ENCODE measurements at regions not wholly inside any gene's neighbourhood (a gene's known extent, or its start where the extent isn't known, plus 50 kb on each side); places are given as distances from the start of the nearest gene placed in this dataset.

DNA sequence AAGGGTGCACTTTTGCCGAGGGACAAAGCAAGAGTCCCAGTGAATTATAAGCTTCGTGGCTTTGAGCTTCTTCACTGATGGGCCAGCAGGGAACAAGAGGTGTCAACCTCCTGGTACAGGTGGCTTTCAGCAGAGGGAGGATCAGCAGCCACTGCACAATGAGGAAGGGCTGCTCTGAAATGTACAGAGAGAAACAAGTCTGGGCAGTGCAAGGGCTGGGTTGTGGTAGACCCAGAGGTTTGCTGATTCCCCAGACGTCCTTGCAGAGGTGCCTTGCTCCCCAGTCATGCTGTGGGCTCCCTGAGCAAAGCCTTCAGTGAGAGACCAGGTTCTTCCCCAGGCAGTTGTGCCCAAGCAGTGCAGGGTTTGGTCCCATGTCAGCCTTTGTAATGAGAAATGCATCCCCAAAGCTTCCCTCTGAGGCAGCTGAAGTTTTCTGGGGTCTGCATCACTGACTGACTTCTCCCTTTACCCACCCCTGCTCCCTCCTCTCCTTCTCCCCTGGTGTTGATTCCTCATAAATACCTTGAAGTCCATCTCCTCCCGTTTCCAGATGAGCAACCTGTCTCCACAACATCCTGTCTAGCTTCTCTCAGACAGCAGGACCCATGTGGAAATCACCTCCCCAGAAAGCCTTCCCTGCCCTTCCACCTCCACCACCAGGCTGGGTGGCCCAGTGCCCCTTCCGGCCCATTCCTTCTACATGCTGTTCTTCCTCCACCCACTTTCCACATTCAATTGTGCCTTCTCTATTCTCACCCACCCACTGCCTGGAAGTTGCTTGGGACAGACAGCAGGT is 599.6 kb upstream of the ADAMTS16 start:
- no peaks in the 10 kb centered on the region for H3K4me1 Mint-ChIP-seq
- WGBS (ENCODE audit: insufficient coverage) = 65% methylated on average over 5 of the region's 5 CpGs

More for the DNA sequence above, 599.6 kb upstream of the ADAMTS16 start:
- no peaks in the 10 kb centered on the region for H3K36me3 ChIP-seq (replicated peaks in 1 of 2; ENCODE audit: control extremely low read depth in 1 of 2, control insufficient read depth in 1 of 2, extremely low read depth in 1 of 2, insufficient read depth in 2 of 2, low read length in 1 of 2)
- no peak overlapping the region for H3K27ac Mint-ChIP-seq
- H3K4me1 ChIP-seq (ENCODE audit: control insufficient read depth in 2 of 2, insufficient read depth in 2 of 2, low read length in 2 of 2) = no peaks in the 10 kb centered on the region
- H3K4me3 Mint-ChIP-seq = no peak overlapping the region
- DNase-seq = no peak
- no peak overlapping the region for H2AFZ ChIP-seq (ENCODE audit: insufficient read depth, low read depth, low read length, poor library complexity, severe bottlenecking)
- no peak overlapping the region for H3K4me3 ChIP-seq (ENCODE audit: control extremely low read depth in 1 of 5, extremely low read depth in 1 of 5, insufficient read depth in 1 of 5, low read depth in 2 of 5, low read length in 4 of 5)
- H4K20me1 ChIP-seq (ENCODE audit: control insufficient read depth, insufficient read depth, low read length, poor library complexity, severe bottlenecking) = no peaks in the 10 kb centered on the region
- H3K9ac ChIP-seq (ENCODE audit: low read length) = no peak overlapping the region
- H3K4me2 ChIP-seq (replicated peaks; ENCODE audit: low read depth, low read length, poor library complexity, severe bottlenecking) = no peak overlapping the region
- ChIA-PET POLR2A (no interaction called here), CTCF (no interaction called here)
- no peak for ATAC-seq (ENCODE audit: low read depth)
- no peak for TF ChIP-seq EZH2 (IDR thresholded peaks at IDR 0.05; ENCODE audit: borderline replicate concordance, insufficient read depth, low read depth, low read length, poor library complexity, severe bottlenecking)
- no peak for TF ChIP-seq CTCF (IDR thresholded peaks at IDR 0.05)
- H3K27me3 Mint-ChIP-seq = no peaks in the 10 kb centered on the region
- no peaks in the 10 kb centered on the region for H3K79me2 ChIP-seq (ENCODE audit: control insufficient read depth, insufficient read depth, low read length)
- intact Hi-C loops (cut with micrococcal nuclease) = no loop called here
- no peak overlapping the region for H3K27ac ChIP-seq (ENCODE audit: low read length in 2 of 2)
- peaks cover 0 to 23% (median 0%) of the 10 kb centered on the region in 3 donors for H3K9me3 ChIP-seq (ENCODE audit: control extremely low read depth in 1 of 3, control insufficient read depth in 2 of 3, insufficient read depth in 1 of 3, low read length in 2 of 3)
- peaks cover 3% of the 10 kb centered on the region for H3K9me3 Mint-ChIP-seq (ENCODE audit: insufficient read depth)
- H3K27me3 ChIP-seq (replicated peaks in 1 of 4; ENCODE audit: control extremely low read depth in 1 of 4, control insufficient read depth in 3 of 4, insufficient read depth in 4 of 4, low read length in 3 of 4) = no peaks in the 10 kb centered on the region
